ENCODE measurements at regions not wholly inside any gene's neighbourhood (a gene's known extent, or its start where the extent isn't known, plus 50 kb on each side); places are given as distances from the start of the nearest gene placed in this dataset.

GRCh38 chr3:153963012-153963411 lies 158.2 kb upstream of the ARHGEF26 start:
- no peak for TF ChIP-seq CTCF (IDR thresholded peaks at IDR 0.05)
- Histone ChIP-seq H3K4me1 (no peaks in the 10 kb centered on the region), H3K36me3 (no peaks in the 10 kb centered on the region), H3K4me3 (no peak overlapping the region), H3K9me3 (no peaks in the 10 kb centered on the region), H3K27me3 (no peaks in the 10 kb centered on the region), H3K27ac (no peak overlapping the region)
- no peak for DNase-seq (ENCODE audit: low spot score in 2 of 2)
- intact Hi-C loops (cut with DNase I) = no loop called here

GRCh38 chr3:153967260-153967659 lies 153.9 kb upstream of the ARHGEF26 start:
- no peaks in the 10 kb centered on the region for H3K9me3 ChIP-seq
- no peaks in the 10 kb centered on the region for H3K4me1 ChIP-seq
- intact Hi-C loops (cut with DNase I) = no loop called here
- no peaks in the 10 kb centered on the region for H3K27me3 ChIP-seq
- no peak overlapping the region for H3K4me3 ChIP-seq
- no peak for TF ChIP-seq CTCF (IDR thresholded peaks at IDR 0.05)
- H3K36me3 ChIP-seq = no peaks in the 10 kb centered on the region
- no peak overlapping the region for H3K27ac ChIP-seq
- no peak for DNase-seq (ENCODE audit: low spot score in 2 of 2)

- Histone ChIP-seq H3K27ac (no peak overlapping the region), H3K36me3 (no peaks in the 10 kb centered on the region), H3K4me3 (no peak overlapping the region), H3K27me3 (no peaks in the 10 kb centered on the region), H3K4me1 (no peaks in the 10 kb centered on the region), H3K9me3 (no peaks in the 10 kb centered on the region)
- DNase-seq (ENCODE audit: low spot score in 2 of 2) = no peak
- intact Hi-C loops (cut with DNase I) = no loop called here
- TF ChIP-seq CTCF (IDR thresholded peaks at IDR 0.05) = no peak
These were observed 151.1 kb upstream of the ARHGEF26 start for GRCh38 chr3:153970047-153970446.

GRCh38 chr3:153970741-153971347 lies 150.3 kb upstream of the ARHGEF26 start:
- Histone ChIP-seq H3K9me3 (no peaks in the 10 kb centered on the region), H3K36me3 (no peaks in the 10 kb centered on the region), H3K27me3 (no peaks in the 10 kb centered on the region), H3K27ac (no peak overlapping the region), H3K4me1 (no peaks in the 10 kb centered on the region), H3K4me3 (no peak overlapping the region)
- DNase-seq (ENCODE audit: low spot score in 2 of 2) = no peak
- peak in 2 of 3 experiments; percentile 15 to 28 for TF ChIP-seq CTCF (IDR thresholded peaks at IDR 0.05)
- intact Hi-C loops (cut with DNase I) = no loop called here

GRCh38 chr3:153972862-153973261 lies 148.3 kb upstream of the ARHGEF26 start:
- no peak for DNase-seq (ENCODE audit: low spot score in 2 of 2)
- Histone ChIP-seq H3K4me3 (no peak overlapping the region), H3K27me3 (no peaks in the 10 kb centered on the region), H3K9me3 (no peaks in the 10 kb centered on the region), H3K36me3 (no peaks in the 10 kb centered on the region), H3K4me1 (peaks cover 0 to 4% of the 10 kb centered on the region in 2 donors), H3K27ac (no peak overlapping the region)
- intact Hi-C loops (cut with DNase I) = no loop called here
- TF ChIP-seq CTCF (IDR thresholded peaks at IDR 0.05) = no peak
